VCaP (cell line): ENCODE measurements at regions not wholly inside any gene's neighbourhood (a gene's known extent, or its start where the extent isn't known, plus 50 kb on each side); places are given as distances from the start of the nearest gene placed in this dataset.

Source experiments
- H3K27ac ChIP-seq: fragments of 450-650 bp; 2 replicates; pipeline ENCODE4 v1.5.1; 2017
- CTCF ChIP-seq: fragments of 450-650 bp; conservative IDR thresholded peaks from 2 replicates; pipeline ENCODE4 v1.5.1; 2017; ENCODE audit warnings: mild to moderate bottlenecking, moderate library complexity

- TF ChIP-seq CTCF = no peak
- no peak overlapping the region for H3K27ac ChIP-seq
Observed at GRCh38 chr7:45235905-45236304, 78.3 kb downstream of the RAMP3 start.

- H3K27ac ChIP-seq = no peak overlapping the region
- TF ChIP-seq CTCF = no peak
Observed at GRCh38 chr7:45236666-45237065, 79.1 kb downstream of the RAMP3 start.

GRCh38 chr7:45237788-45238461 is 80.3 kb downstream of the RAMP3 start:
- H3K27ac ChIP-seq = no peak overlapping the region
- TF ChIP-seq CTCF = no peak

- H3K27ac ChIP-seq = no peak overlapping the region
- no peak for TF ChIP-seq CTCF
Observed at GRCh38 chr7:45238806-45239205, 81.2 kb downstream of the RAMP3 start.

- TF ChIP-seq CTCF = no peak
- no peak overlapping the region for H3K27ac ChIP-seq
Observed at GRCh38 chr7:45239486-45239885, 81.9 kb downstream of the RAMP3 start.

GRCh38 chr7:45240273-45240771 is 82.7 kb downstream of the RAMP3 start:
- no peak overlapping the region for H3K27ac ChIP-seq
- TF ChIP-seq CTCF = no peak

- no peak overlapping the region for H3K27ac ChIP-seq
- no peak for TF ChIP-seq CTCF
Observed at GRCh38 chr7:45240926-45241325, 83.3 kb downstream of the RAMP3 start.
